NT2/D1 (cell line): ENCODE measurements at regions not wholly inside any gene's neighbourhood (a gene's known extent, or its start where the extent isn't known, plus 50 kb on each side); places are given as distances from the start of the nearest gene placed in this dataset.
"Not testable (repeated sequence)": the region's sequence is repeated elsewhere in the genome, so short reads cannot be mapped to it uniquely, and the experiment has no call there.

Source experiments
- DNase-seq: peaks from one replicate; pipeline ENCODE4 v3.0.0-alpha.2; 2011; ENCODE audit warnings: low read depth, low spot score
- H3K27me3 ChIP-seq: 2 replicates; pipeline ENCODE4 v1.6.0; 2011; ENCODE audit warnings: mild to moderate bottlenecking; ENCODE audit not compliant: insufficient read length, insufficient read depth
- H3K36me3 ChIP-seq: 2 replicates; pipeline ENCODE4 v1.6.1; 2011; ENCODE audit warnings: mild to moderate bottlenecking, low read length, mixed read lengths; ENCODE audit not compliant: insufficient read depth, insufficient read length
- H3K4me1 ChIP-seq: 2 replicates; pipeline ENCODE4 v1.5.1; 2011; ENCODE audit not compliant: insufficient read depth, insufficient read length
- H3K4me3 ChIP-seq: 2 replicates; pipeline ENCODE4 v1.5.1; 2011; ENCODE audit warnings: low read depth; ENCODE audit not compliant: insufficient read length
- H3K9ac ChIP-seq: 2 replicates; pipeline ENCODE4 v1.6.0; 2011; ENCODE audit warnings: low read depth; ENCODE audit not compliant: insufficient read length
- H3K9me3 ChIP-seq: 2 replicates; pipeline ENCODE4 v1.5.1; 2011; ENCODE audit warnings: mild to moderate bottlenecking, low read length; ENCODE audit not compliant: insufficient read depth
- SUZ12 ChIP-seq: IDR thresholded peaks from 2 replicates; pipeline ENCODE4 v1.6.1; 2011; ENCODE audit not compliant: insufficient read length, insufficient read depth; ENCODE audit errors: extremely low read depth
- YY1 ChIP-seq: IDR thresholded peaks from 2 replicates; pipeline ENCODE4 v1.6.1; 2011; ENCODE audit not compliant: insufficient read length, insufficient read depth
- ZNF274 ChIP-seq: IDR thresholded peaks from 2 replicates; pipeline ENCODE4 v1.6.1; 2011; ENCODE audit warnings: mild to moderate bottlenecking, low read depth, low read length

- Histone ChIP-seq H3K36me3 (no peaks in the 10 kb centered on the region), H3K4me3 (no peak overlapping the region), H3K4me1 (no peaks in the 10 kb centered on the region), H3K27me3 (no peaks in the 10 kb centered on the region), H3K9me3 (no peaks in the 10 kb centered on the region), H3K9ac (no peak overlapping the region)
- no peak for DNase-seq
- TF ChIP-seq YY1 (no peak), SUZ12 (no peak), ZNF274 (no peak)
Measured at GRCh38 chr3:96548073-96548472, 266.3 kb upstream of the EPHA6 start.

- peaks cover 9% of the 10 kb centered on the region; the same call in 1 of the 2 replicates for H3K9me3 ChIP-seq
- no peak overlapping the region for H3K9ac ChIP-seq
- H3K4me1 ChIP-seq = no peaks in the 10 kb centered on the region
- no peaks in the 10 kb centered on the region for H3K27me3 ChIP-seq
- no peak for DNase-seq
- no peak overlapping the region for H3K4me3 ChIP-seq
- no peaks in the 10 kb centered on the region for H3K36me3 ChIP-seq
- TF ChIP-seq YY1 = no peak
- no peak for TF ChIP-seq ZNF274
- no peak for TF ChIP-seq SUZ12
Measured at GRCh38 chr3:96576935-96577334, 237.5 kb upstream of the EPHA6 start.

- Histone ChIP-seq H3K4me3 (no peak overlapping the region), H3K27me3 (no peaks in the 10 kb centered on the region), H3K4me1 (no peaks in the 10 kb centered on the region), H3K36me3 (no peaks in the 10 kb centered on the region), H3K9me3 (no peaks in the 10 kb centered on the region), H3K9ac (no peak overlapping the region)
- no peak for DNase-seq
- TF ChIP-seq SUZ12 (no peak), ZNF274 (no peak), YY1 (no peak)
Measured at GRCh38 chr3:96584066-96584465, 230.3 kb upstream of the EPHA6 start.

- H3K9me3 ChIP-seq, H3K4me3 ChIP-seq, H3K9ac ChIP-seq, H3K27me3 ChIP-seq, DNase-seq, H3K36me3 ChIP-seq, H3K4me1 ChIP-seq: not testable (repeated sequence)
Measured at GRCh38 chr3:96606865-96607264, 207.5 kb upstream of the EPHA6 start.

- DNase-seq = no peak
- Histone ChIP-seq H3K4me3 (no peak overlapping the region), H3K9ac (no peak overlapping the region), H3K4me1 (no peaks in the 10 kb centered on the region), H3K9me3 (no peaks in the 10 kb centered on the region), H3K36me3 (no peaks in the 10 kb centered on the region), H3K27me3 (no peaks in the 10 kb centered on the region)
- no peak for TF ChIP-seq SUZ12
- TF ChIP-seq YY1 = no peak
- TF ChIP-seq ZNF274 = no peak
Measured at GRCh38 chr3:96619475-96619874, 194.9 kb upstream of the EPHA6 start.

- TF ChIP-seq ZNF274 (no peak), SUZ12 (no peak), YY1 (no peak)
- no peaks in the 10 kb centered on the region for H3K36me3 ChIP-seq
- no peak overlapping the region for H3K4me3 ChIP-seq
- H3K9me3 ChIP-seq = no peaks in the 10 kb centered on the region
- no peaks in the 10 kb centered on the region for H3K4me1 ChIP-seq
- H3K27me3 ChIP-seq = no peaks in the 10 kb centered on the region
- no peak overlapping the region for H3K9ac ChIP-seq
- no peak for DNase-seq
Measured at GRCh38 chr3:96622878-96623277, 191.5 kb upstream of the EPHA6 start.

GRCh38 chr3:96631050-96631449 lies 183.3 kb upstream of the EPHA6 start:
- Histone ChIP-seq H3K4me3 (no peak overlapping the region), H3K4me1 (no peaks in the 10 kb centered on the region), H3K27me3 (no peaks in the 10 kb centered on the region), H3K9me3 (no peaks in the 10 kb centered on the region), H3K36me3 (no peaks in the 10 kb centered on the region), H3K9ac (no peak overlapping the region)
- no peak for TF ChIP-seq ZNF274
- no peak for TF ChIP-seq YY1
- TF ChIP-seq SUZ12 = no peak
- DNase-seq = no peak

GRCh38 chr3:96646596-96646995 lies 167.8 kb upstream of the EPHA6 start:
- Histone ChIP-seq H3K4me3 (no peak overlapping the region), H3K9me3 (no peaks in the 10 kb centered on the region; the same call in 1 of the 2 replicates), H3K4me1 (no peaks in the 10 kb centered on the region), H3K9ac (no peak overlapping the region), H3K36me3 (no peaks in the 10 kb centered on the region), H3K27me3 (no peaks in the 10 kb centered on the region)
- TF ChIP-seq ZNF274 (no peak), YY1 (no peak), SUZ12 (no peak)
- no peak for DNase-seq
